Mesendoderm (in vitro differentiated cells): ENCODE measurements at regions not wholly inside any gene's neighbourhood (a gene's known extent, or its start where the extent isn't known, plus 50 kb on each side); places are given as distances from the start of the nearest gene placed in this dataset.

ENCODE experiments used
- DNase-seq: peaks from one replicate; pipeline ENCODE4 v3.0.0; 2013
- H2AK5ac ChIP-seq: 2 replicates; pipeline ENCODE4 v1.6.1; 2013; ENCODE audit warnings: low read length, inconsistent platforms
- H2BK120ac ChIP-seq: 2 replicates; pipeline ENCODE4 v1.6.1; 2013; ENCODE audit warnings: low read depth, mild to moderate bottlenecking, low read length, moderate library complexity, mixed read lengths
- H2BK15ac ChIP-seq: replicated peaks from 2 replicates; pipeline ENCODE4 v1.6.1; 2013; ENCODE audit warnings: low read depth, mild to moderate bottlenecking, moderate library complexity
- H2BK5ac ChIP-seq: 2 replicates; pipeline ENCODE4 v1.6.1; 2013; ENCODE audit warnings: low read length, inconsistent platforms
- H3K18ac ChIP-seq: 2 replicates; pipeline ENCODE4 v1.6.1; 2013; ENCODE audit warnings: mild to moderate bottlenecking, low read length, mixed read lengths
- H3K23ac ChIP-seq: one replicate; pipeline ENCODE4 v1.6.1; 2013; ENCODE audit warnings: low read length
- H3K27ac ChIP-seq: 2 replicates; pipeline ENCODE4 v1.5.1; 2013; ENCODE audit warnings: low read depth, mild to moderate bottlenecking, inconsistent platforms, low read length, moderate library complexity
- H3K27me3 ChIP-seq: 2 replicates; pipeline ENCODE4 v1.6.1; 2013; ENCODE audit warnings: low read length, control low read depth, mild to moderate bottlenecking, inconsistent platforms; ENCODE audit not compliant: insufficient read depth, poor library complexity
- H3K36me3 ChIP-seq: 2 replicates; pipeline ENCODE4 v1.6.1; 2013; ENCODE audit warnings: low read length, inconsistent platforms; ENCODE audit not compliant: control insufficient read depth, insufficient read depth
- H3K4ac ChIP-seq: one replicate; pipeline ENCODE4 v1.6.1; 2013; ENCODE audit warnings: low read depth, mild to moderate bottlenecking, low read length, moderate library complexity
- H3K4me1 ChIP-seq: 2 replicates; pipeline ENCODE4 v1.6.1; 2013; ENCODE audit warnings: low read depth, low read length, inconsistent platforms; ENCODE audit not compliant: control insufficient read depth
- H3K4me2 ChIP-seq: 2 replicates; pipeline ENCODE4 v1.6.1; 2013; ENCODE audit warnings: low read length
- H3K4me3 ChIP-seq: 2 replicates; pipeline ENCODE4 v1.5.1; 2013; ENCODE audit warnings: mild to moderate bottlenecking, low read length
- H3K56ac ChIP-seq: one replicate; pipeline ENCODE4 v1.6.1; 2013; ENCODE audit warnings: low read length
- H3K79me1 ChIP-seq: 2 replicates; pipeline ENCODE4 v1.6.1; 2013; ENCODE audit warnings: low read length, inconsistent platforms
- H3K79me2 ChIP-seq: 2 replicates; pipeline ENCODE4 v1.6.1; 2013; ENCODE audit warnings: mild to moderate bottlenecking, low read length; ENCODE audit not compliant: control insufficient read depth, insufficient read depth
- H3K9ac ChIP-seq: 2 replicates; pipeline ENCODE4 v1.6.1; 2013; ENCODE audit warnings: low read length, inconsistent platforms
- H4K5ac ChIP-seq: one replicate; pipeline ENCODE4 v1.6.1; 2013; ENCODE audit warnings: low read length
- H4K8ac ChIP-seq: one replicate; pipeline ENCODE4 v1.6.1; 2013; ENCODE audit warnings: low read depth, mild to moderate bottlenecking, control low read depth, low read length, moderate library complexity
- WGBS: extraction: QIAGEN DNeasy Blood & Tissue Kit; methylation state at CpG from one replicate; pipeline ENCODE4 v1.1.7; 2013; ENCODE audit warnings: low lambda C conversion rate, missing lambda C conversion rate; ENCODE audit not compliant: insufficient coverage; ENCODE audit errors: extremely low coverage; 5-methylcytosine and 5-hydroxymethylcytosine counted together

DNA sequence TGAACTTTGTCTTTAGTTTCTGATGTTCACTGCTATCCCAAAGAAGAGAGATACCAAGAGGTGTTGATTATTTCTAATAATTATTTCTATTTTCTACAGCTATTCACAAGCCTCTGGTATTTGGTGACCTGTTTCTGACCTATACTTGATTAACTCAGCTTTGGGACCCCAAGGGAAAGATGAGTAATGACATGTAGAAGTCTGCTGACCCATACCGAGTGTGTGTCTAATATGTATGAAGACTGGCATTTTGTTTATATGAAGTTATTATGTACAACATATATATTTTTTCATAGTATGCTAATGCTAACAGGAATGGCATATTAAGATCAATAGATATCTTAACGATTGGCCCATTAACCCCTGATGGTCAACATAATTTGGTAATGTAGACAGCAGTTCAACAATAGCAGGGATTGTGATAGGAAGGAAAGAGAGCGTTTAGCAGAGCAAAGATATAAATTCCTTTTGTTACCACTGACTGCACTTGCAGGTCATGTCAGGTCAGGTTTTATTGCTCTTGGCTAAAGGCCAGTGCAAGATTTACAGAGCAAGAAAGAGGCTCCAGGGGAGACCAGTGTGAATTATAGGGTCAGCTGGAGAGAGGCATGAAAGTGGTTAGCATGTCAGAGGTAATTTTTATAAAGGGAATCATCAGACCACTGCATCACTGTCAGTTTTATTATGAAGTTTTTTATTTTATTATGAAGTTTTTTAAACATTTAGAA is 94.7 kb upstream of the DIPK2B start:
- H3K79me2 ChIP-seq, result no peaks in the 10 kb centered on the region
- H3K23ac ChIP-seq, result no peak overlapping the region
- H3K4ac ChIP-seq, result no peak overlapping the region
- H3K79me1 ChIP-seq, result no peaks in the 10 kb centered on the region
- no peak overlapping the region for H3K18ac ChIP-seq
- H3K9ac ChIP-seq, result no peak overlapping the region
- H3K27ac ChIP-seq, result no peak overlapping the region
- no peaks in the 10 kb centered on the region for H3K36me3 ChIP-seq
- no peak overlapping the region for H2AK5ac ChIP-seq
- H2BK120ac ChIP-seq, result no peak overlapping the region
- no CpG with 5 or more reads among the region's 3 CpGs for WGBS
- H3K56ac ChIP-seq, result no peak overlapping the region
- DNase-seq, result no peak
- H3K4me2 ChIP-seq, result no peak overlapping the region
- H3K4me3 ChIP-seq, result no peak overlapping the region
- no peaks in the 10 kb centered on the region for H3K27me3 ChIP-seq
- no peak overlapping the region for H2BK15ac ChIP-seq
- no peak overlapping the region for H4K5ac ChIP-seq
- H2BK5ac ChIP-seq, result no peak overlapping the region
- H3K4me1 ChIP-seq, result no peaks in the 10 kb centered on the region
- no peak overlapping the region for H4K8ac ChIP-seq

DNA sequence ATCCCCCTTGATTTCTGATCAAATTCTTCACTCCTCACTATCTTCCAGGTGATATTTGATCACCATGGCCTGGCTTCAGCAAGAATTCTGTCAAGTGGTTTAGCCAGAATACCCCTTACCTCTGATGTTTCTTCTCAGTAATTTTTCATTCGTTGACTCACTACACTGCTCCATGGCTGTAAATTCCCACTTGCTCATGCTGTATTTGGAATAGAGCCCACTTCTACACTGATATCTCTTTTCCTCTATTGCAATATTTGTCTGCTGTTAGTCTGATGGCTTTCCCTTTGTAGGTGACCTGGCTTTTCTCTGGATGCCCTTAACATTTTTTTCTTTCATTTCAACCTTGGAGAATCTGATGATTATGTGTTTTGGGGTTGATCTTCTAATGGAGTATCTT is 73.9 kb upstream of the DIPK2B start:
- Histone ChIP-seq H3K79me1 (no peaks in the 10 kb centered on the region), H3K18ac (no peak overlapping the region), H3K27ac (no peak overlapping the region), H4K5ac (no peak overlapping the region), H2BK5ac (no peak overlapping the region), H3K23ac (no peak overlapping the region), H3K36me3 (no peaks in the 10 kb centered on the region), H3K4me3 (no peak overlapping the region), H2AK5ac (no peak overlapping the region), H3K27me3 (no peaks in the 10 kb centered on the region), H3K4me1 (no peaks in the 10 kb centered on the region), H3K9ac (no peak overlapping the region), H4K8ac (no peak overlapping the region), H2BK15ac (no peak overlapping the region), H3K56ac (no peak overlapping the region), H2BK120ac (no peak overlapping the region), H3K4me2 (no peak overlapping the region), H3K79me2 (no peaks in the 10 kb centered on the region), H3K4ac (no peak overlapping the region)
- WGBS, result no CpG with 5 or more reads among the region's 1 CpG
- DNase-seq, result no peak

DNA sequence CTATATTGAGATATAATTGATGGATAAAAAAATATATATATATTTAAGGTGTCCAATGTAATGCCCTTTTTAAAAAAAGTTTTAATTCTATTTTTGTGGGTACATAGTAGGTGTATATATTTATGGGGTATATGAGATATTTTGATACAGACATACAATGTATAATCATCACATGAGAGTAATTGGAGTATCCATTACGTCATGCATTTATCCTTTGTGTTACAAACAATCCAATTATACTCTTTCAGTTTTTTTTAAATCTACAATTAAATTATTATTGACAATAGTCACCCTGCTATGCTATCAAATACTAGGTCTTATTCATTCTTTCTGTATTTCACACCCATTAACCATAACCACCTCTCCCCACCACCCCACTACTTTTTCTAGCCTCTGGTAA is 66.3 kb upstream of the DIPK2B start:
- Histone ChIP-seq H3K79me1 (no peaks in the 10 kb centered on the region), H3K4ac (no peak overlapping the region), H3K36me3 (no peaks in the 10 kb centered on the region), H4K5ac (no peak overlapping the region), H3K9ac (no peak overlapping the region), H3K23ac (no peak overlapping the region), H2BK5ac (no peak overlapping the region), H3K4me2 (no peak overlapping the region), H2AK5ac (no peak overlapping the region), H3K27ac (no peak overlapping the region), H3K56ac (no peak overlapping the region), H2BK15ac (no peak overlapping the region), H3K79me2 (no peaks in the 10 kb centered on the region), H3K18ac (no peak overlapping the region), H4K8ac (no peak overlapping the region), H3K27me3 (no peaks in the 10 kb centered on the region), H2BK120ac (no peak overlapping the region), H3K4me1 (no peaks in the 10 kb centered on the region), H3K4me3 (no peak overlapping the region)
- no CpG with 5 or more reads among the region's 1 CpG for WGBS
- DNase-seq, result no peak

DNA sequence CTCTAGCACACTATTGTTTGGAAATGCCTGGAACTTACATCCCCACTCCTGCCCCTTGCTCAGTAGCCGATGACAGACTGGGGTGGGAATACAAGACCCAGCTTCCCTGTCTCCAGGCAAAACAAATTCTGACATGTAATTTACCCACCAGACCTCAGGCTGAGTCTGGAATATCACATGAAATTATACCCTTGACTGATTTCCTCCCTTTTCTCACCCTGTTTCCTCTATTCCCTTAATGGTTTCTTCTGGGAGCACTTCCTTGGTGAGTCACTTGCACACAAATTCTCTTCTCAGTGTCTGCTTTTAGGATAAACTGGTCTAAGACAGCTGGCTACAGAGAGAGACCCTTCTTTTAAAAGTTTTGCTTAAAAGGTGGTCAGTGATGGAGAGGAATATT is 65.8 kb upstream of the DIPK2B start:
- Histone ChIP-seq H3K4me1 (no peaks in the 10 kb centered on the region), H3K4me3 (no peak overlapping the region), H3K23ac (no peak overlapping the region), H3K18ac (no peak overlapping the region), H2BK5ac (no peak overlapping the region), H3K27ac (no peak overlapping the region), H3K79me2 (no peaks in the 10 kb centered on the region), H4K5ac (no peak overlapping the region), H3K27me3 (no peaks in the 10 kb centered on the region), H4K8ac (no peak overlapping the region), H3K79me1 (no peaks in the 10 kb centered on the region), H2BK15ac (no peak overlapping the region), H3K9ac (no peak overlapping the region), H2AK5ac (no peak overlapping the region), H3K36me3 (no peaks in the 10 kb centered on the region), H2BK120ac (no peak overlapping the region), H3K4ac (no peak overlapping the region), H3K4me2 (no peak overlapping the region), H3K56ac (no peak overlapping the region)
- no CpG with 5 or more reads among the region's 1 CpG for WGBS
- no peak for DNase-seq

DNA sequence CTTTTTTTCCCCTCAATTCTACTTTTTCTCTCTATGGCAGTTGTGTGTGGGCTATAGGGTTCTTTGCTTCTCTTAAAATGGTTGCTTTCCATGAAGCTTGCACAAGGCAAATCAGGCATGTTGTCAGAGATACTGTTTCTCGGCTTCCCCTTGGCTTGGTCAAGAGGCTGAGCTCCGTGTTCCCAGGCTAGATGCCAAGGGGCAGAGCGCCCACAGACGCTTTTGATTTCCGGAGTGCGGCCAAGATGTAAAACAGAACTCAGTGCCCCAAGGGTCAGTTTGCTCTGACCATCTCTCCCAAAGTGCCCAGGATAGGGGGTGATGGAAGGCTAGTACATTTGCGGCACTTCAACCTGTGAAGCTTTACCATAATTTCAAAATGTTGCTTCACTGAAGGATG is 64.2 kb upstream of the DIPK2B start:
- Histone ChIP-seq H3K4ac (no peak overlapping the region), H4K8ac (no peak overlapping the region), H3K18ac (no peak overlapping the region), H2BK120ac (no peak overlapping the region), H2BK15ac (no peak overlapping the region), H3K27me3 (no peaks in the 10 kb centered on the region), H3K36me3 (no peaks in the 10 kb centered on the region), H2AK5ac (no peak overlapping the region), H3K79me2 (no peaks in the 10 kb centered on the region), H3K79me1 (no peaks in the 10 kb centered on the region), H2BK5ac (no peak overlapping the region), H3K4me1 (no peaks in the 10 kb centered on the region), H3K56ac (no peak overlapping the region), H4K5ac (no peak overlapping the region), H3K27ac (no peak overlapping the region), H3K9ac (no peak overlapping the region), H3K4me3 (no peak overlapping the region), H3K4me2 (no peak overlapping the region), H3K23ac (no peak overlapping the region)
- WGBS, result no CpG with 5 or more reads among the region's 7 CpGs
- no peak for DNase-seq

DNA sequence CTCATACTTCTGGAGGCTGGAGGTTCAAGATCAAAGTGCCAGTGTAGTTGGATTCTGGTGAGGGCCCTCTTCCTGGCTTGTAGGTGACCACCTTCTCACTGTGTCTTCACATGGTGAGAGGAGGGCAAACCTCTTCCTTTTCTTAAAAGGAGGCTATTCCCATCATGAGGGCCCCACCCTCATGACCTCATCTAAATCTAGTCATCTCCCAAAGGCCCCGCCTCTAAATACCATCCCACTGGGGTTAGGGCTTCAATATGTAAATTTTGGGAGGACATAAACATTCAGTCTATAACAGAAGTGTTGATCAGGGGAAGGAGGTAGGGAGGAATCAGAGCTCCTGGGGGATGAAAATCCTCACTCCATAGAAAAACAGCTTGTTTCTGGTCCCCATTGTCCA is 60.8 kb upstream of the DIPK2B start:
- no peak overlapping the region for H2BK15ac ChIP-seq
- no peak overlapping the region for H3K23ac ChIP-seq
- no peak overlapping the region for H3K4me3 ChIP-seq
- no peak overlapping the region for H2BK5ac ChIP-seq
- no peak overlapping the region for H4K5ac ChIP-seq
- WGBS, result no CpG with 5 or more reads among the region's 1 CpG
- no peak overlapping the region for H2AK5ac ChIP-seq
- H3K18ac ChIP-seq, result no peak overlapping the region
- DNase-seq, result no peak
- H2BK120ac ChIP-seq, result no peak overlapping the region
- no peaks in the 10 kb centered on the region for H3K4me1 ChIP-seq
- H3K79me1 ChIP-seq, result no peaks in the 10 kb centered on the region
- no peaks in the 10 kb centered on the region for H3K27me3 ChIP-seq
- no peak overlapping the region for H3K9ac ChIP-seq
- H4K8ac ChIP-seq, result no peak overlapping the region
- H3K36me3 ChIP-seq, result no peaks in the 10 kb centered on the region
- H3K79me2 ChIP-seq, result no peaks in the 10 kb centered on the region
- H3K27ac ChIP-seq, result no peak overlapping the region
- H3K56ac ChIP-seq, result no peak overlapping the region
- no peak overlapping the region for H3K4ac ChIP-seq
- H3K4me2 ChIP-seq, result no peak overlapping the region
